Neural cell (in vitro differentiated cells): ENCODE measurements at regions not wholly inside any gene's neighbourhood (a gene's known extent, or its start where the extent isn't known, plus 50 kb on each side); places are given as distances from the start of the nearest gene placed in this dataset.
A peak's percentile ranks its signal among the peaks of the same experiment; 100 is the strongest.

Source experiments
- H2AFZ ChIP-seq: fragments of 200-600, 300-800 bp; sonication (generic), shearing (Covaris generic); 2 replicates; pipeline ENCODE4 v1.6.0; 2014; ENCODE audit warnings: low read depth, mild to moderate bottlenecking, antibody characterized with exemption, low read length, moderate library complexity
- H3F3A ChIP-seq: fragments of 200-600 bp; shearing (Covaris generic); 2 replicates; pipeline ENCODE4 v1.6.1; 2016; ENCODE audit warnings: mild to moderate bottlenecking, moderate library complexity, mixed read lengths, antibody characterized with exemption, low read length; ENCODE audit not compliant: insufficient read depth, poor library complexity, severe bottlenecking
- H3K27ac ChIP-seq: fragments of 200-600, 300-800 bp; sonication (generic), shearing (Covaris generic); 2 replicates; pipeline ENCODE4 v1.5.1; 2014; ENCODE audit warnings: mild to moderate bottlenecking, low read length, moderate library complexity
- H3K27me3 ChIP-seq: fragments of 300-800, 200-600 bp; sonication (generic), shearing (Covaris generic); 2 replicates; pipeline ENCODE4 v1.6.0; 2014; ENCODE audit warnings: mild to moderate bottlenecking, low read depth, low read length, moderate library complexity; ENCODE audit not compliant: insufficient read depth
- H3K36me3 ChIP-seq: fragments of 300-800, 200-600 bp; sonication (generic), shearing (Covaris generic); 2 replicates; pipeline ENCODE4 v1.5.1; 2014; ENCODE audit warnings: mild to moderate bottlenecking, antibody characterized with exemption, low read length, moderate library complexity; ENCODE audit not compliant: insufficient read depth
- H3K4me2 ChIP-seq: fragments of 300-800, 200-600 bp; sonication (generic), shearing (Covaris generic); 2 replicates; pipeline ENCODE4 v1.6.0; 2014; ENCODE audit warnings: mild to moderate bottlenecking, low read length
- H3K4me3 ChIP-seq: fragments of 300-800, 200-600 bp; sonication (generic), shearing (Covaris generic); 2 replicates; pipeline ENCODE4 v1.5.1; 2014; ENCODE audit warnings: mild to moderate bottlenecking, low read length, moderate library complexity
- H3K79me2 ChIP-seq: fragments of 200-600 bp; shearing (Covaris generic); replicated peaks from 2 replicates; pipeline ENCODE4 v1.6.0; 2014; ENCODE audit warnings: mild to moderate bottlenecking, low read length, moderate library complexity; ENCODE audit not compliant: insufficient read depth
- H3K9ac ChIP-seq: fragments of 300-800, 200-600 bp; sonication (generic), shearing (Covaris generic); 2 replicates; pipeline ENCODE4 v1.6.1; 2016; ENCODE audit warnings: mild to moderate bottlenecking, low read length, mixed read lengths
- H3K9me2 ChIP-seq: fragments of 200-600 bp; shearing (Covaris generic); 2 replicates; pipeline ENCODE4 v1.6.1; 2016; ENCODE audit warnings: mild to moderate bottlenecking, low read length, mixed read lengths; ENCODE audit not compliant: insufficient read depth
- H3K9me3 ChIP-seq: fragments of 200-600, 300-800 bp; sonication (generic), shearing (Covaris generic); 2 replicates; pipeline ENCODE4 v1.6.1; 2016; ENCODE audit warnings: mild to moderate bottlenecking, mixed run types, low read length, moderate library complexity, mixed read lengths
- H4K20me1 ChIP-seq: fragments of 200-600 bp; shearing (Covaris generic); 2 replicates; pipeline ENCODE4 v1.6.1; 2016; ENCODE audit warnings: mild to moderate bottlenecking, mixed run types; ENCODE audit not compliant: insufficient read depth
- EP300 ChIP-seq: fragments of 450-650 bp; conservative IDR thresholded peaks from 2 replicates; pipeline ENCODE4 v1.6.1; 2014; ENCODE audit warnings: antibody characterized with exemption, mild to moderate bottlenecking, moderate library complexity; ENCODE audit not compliant: poor library complexity, severe bottlenecking
- EZH2 ChIP-seq: fragments of 200-600, 300-800 bp; shearing (Covaris generic), sonication (generic); IDR thresholded peaks from 2 replicates; pipeline ENCODE4 v1.6.1; 2014; ENCODE audit warnings: antibody characterized with exemption, low read length, borderline replicate concordance, mild to moderate bottlenecking; ENCODE audit not compliant: insufficient read depth, poor library complexity, severe bottlenecking
- MXI1 ChIP-seq: fragments of 450-650 bp; conservative IDR thresholded peaks from 2 replicates; pipeline ENCODE4 v1.6.1; 2014; ENCODE audit warnings: antibody characterized with exemption, mild to moderate bottlenecking; ENCODE audit not compliant: poor library complexity, severe bottlenecking
- POLR2AphosphoS5 ChIP-seq: IDR thresholded peaks from 2 replicates; pipeline ENCODE4 v1.6.1; 2012
- RAD21 ChIP-seq: fragments of 450-650 bp; conservative IDR thresholded peaks from 2 replicates; pipeline ENCODE4 v1.6.1; 2014; ENCODE audit warnings: antibody characterized with exemption, mild to moderate bottlenecking, moderate library complexity
- REST ChIP-seq: IDR thresholded peaks from 2 replicates; pipeline ENCODE4 v1.6.1; 2012; ENCODE audit warnings: borderline replicate concordance
- SMC3 ChIP-seq: fragments of 450-650 bp; conservative IDR thresholded peaks from 2 replicates; pipeline ENCODE4 v1.6.1; 2014; ENCODE audit warnings: antibody characterized with exemption, mild to moderate bottlenecking, moderate library complexity; ENCODE audit not compliant: poor library complexity
- TAF1 ChIP-seq: IDR thresholded peaks from 2 replicates; pipeline ENCODE4 v1.6.1; 2012; ENCODE audit warnings: low read depth
- TF ChIP-seq, protein P1 (sequence below): fragments of 450-650 bp; IDR thresholded peaks from 2 replicates; pipeline ENCODE4 v1.5.1; 2014; ENCODE audit warnings: antibody characterized with exemption, mild to moderate bottlenecking, moderate library complexity; ENCODE audit not compliant: poor library complexity, severe bottlenecking

GRCh38 chr4:166277853-166278252 lies 404.8 kb downstream of the TLL1 start:
- Histone ChIP-seq H3K4me3 (no peak overlapping the region), H3K9me2 (no peaks in the 10 kb centered on the region), H3K36me3 (no peaks in the 10 kb centered on the region), H3K9me3 (no peaks in the 10 kb centered on the region), H3K9ac (no peak overlapping the region), H3K27ac (no peak overlapping the region), H3F3A (no peaks in the 10 kb centered on the region), H3K27me3 (no peaks in the 10 kb centered on the region), H3K79me2 (no peaks in the 10 kb centered on the region), H4K20me1 (no peaks in the 10 kb centered on the region), H3K4me2 (no peak overlapping the region), H2AFZ (no peak overlapping the region)
- TF ChIP-seq POLR2AphosphoS5 (no peak), EZH2 (no peak), EP300 (no peak), REST (no peak), MXI1 (no peak), TAF1 (no peak), SMC3 (no peak), RAD21 (no peak)
- TF ChIP-seq, protein P1, sequence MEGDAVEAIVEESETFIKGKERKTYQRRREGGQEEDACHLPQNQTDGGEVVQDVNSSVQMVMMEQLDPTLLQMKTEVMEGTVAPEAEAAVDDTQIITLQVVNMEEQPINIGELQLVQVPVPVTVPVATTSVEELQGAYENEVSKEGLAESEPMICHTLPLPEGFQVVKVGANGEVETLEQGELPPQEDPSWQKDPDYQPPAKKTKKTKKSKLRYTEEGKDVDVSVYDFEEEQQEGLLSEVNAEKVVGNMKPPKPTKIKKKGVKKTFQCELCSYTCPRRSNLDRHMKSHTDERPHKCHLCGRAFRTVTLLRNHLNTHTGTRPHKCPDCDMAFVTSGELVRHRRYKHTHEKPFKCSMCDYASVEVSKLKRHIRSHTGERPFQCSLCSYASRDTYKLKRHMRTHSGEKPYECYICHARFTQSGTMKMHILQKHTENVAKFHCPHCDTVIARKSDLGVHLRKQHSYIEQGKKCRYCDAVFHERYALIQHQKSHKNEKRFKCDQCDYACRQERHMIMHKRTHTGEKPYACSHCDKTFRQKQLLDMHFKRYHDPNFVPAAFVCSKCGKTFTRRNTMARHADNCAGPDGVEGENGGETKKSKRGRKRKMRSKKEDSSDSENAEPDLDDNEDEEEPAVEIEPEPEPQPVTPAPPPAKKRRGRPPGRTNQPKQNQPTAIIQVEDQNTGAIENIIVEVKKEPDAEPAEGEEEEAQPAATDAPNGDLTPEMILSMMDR: no peak

DNA sequence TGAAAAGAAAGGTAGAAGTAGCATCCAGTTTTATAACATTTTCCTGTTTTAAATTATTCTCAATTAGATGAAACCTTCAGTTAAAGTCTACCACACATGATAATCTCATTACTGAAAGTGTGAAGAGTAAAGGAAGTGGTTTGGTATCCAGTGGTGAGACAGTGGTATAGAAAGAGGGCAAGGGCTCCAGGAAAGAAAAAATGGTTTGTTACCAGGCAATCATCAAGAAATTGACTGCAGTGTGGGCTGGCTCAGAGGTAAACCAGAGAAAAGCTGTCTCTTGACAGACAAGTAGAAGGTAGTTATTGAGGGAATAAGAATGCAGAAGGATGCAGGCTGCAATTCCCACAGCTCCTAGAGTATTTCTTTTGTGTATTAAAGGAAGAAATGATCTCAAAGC lies 406.2 kb downstream of the TLL1 start:
- no peaks in the 10 kb centered on the region for H4K20me1 ChIP-seq
- H2AFZ ChIP-seq: no peak overlapping the region
- H3F3A ChIP-seq: no peaks in the 10 kb centered on the region
- no peaks in the 10 kb centered on the region for H3K9me2 ChIP-seq
- TF ChIP-seq SMC3 (no peak), EZH2 (no peak), TAF1 (no peak), REST (peak; percentile 69), MXI1 (no peak), EP300 (peak; percentile 58), RAD21 (no peak), POLR2AphosphoS5 (peak; percentile 42)
- TF ChIP-seq, protein P1: no peak
- no peak overlapping the region for H3K4me2 ChIP-seq
- H3K4me3 ChIP-seq: no peak overlapping the region
- no peaks in the 10 kb centered on the region for H3K27me3 ChIP-seq
- H3K27ac ChIP-seq: no peak overlapping the region
- H3K9ac ChIP-seq: no peak overlapping the region
- H3K79me2 ChIP-seq: no peaks in the 10 kb centered on the region
- H3K36me3 ChIP-seq: no peaks in the 10 kb centered on the region
- no peaks in the 10 kb centered on the region for H3K9me3 ChIP-seq
